Tibial nerve (tissue), 4 donors: ENCODE measurements at regions not wholly inside any gene's neighbourhood (a gene's known extent, or its start where the extent isn't known, plus 50 kb on each side); places are given as distances from the start of the nearest gene placed in this dataset.
"Not testable (repeated sequence)": the region's sequence is repeated elsewhere in the genome, so short reads cannot be mapped to it uniquely, and the experiment has no call there.

Experiments used
- EP300 ChIP-seq, 2 donors: sonication (generic); formaldehyde crosslinking; IDR thresholded peaks; one replicate each; pipeline ENCODE4 v1.6.1; 2017; ENCODE audit warnings: antibody characterized with exemption in 2 of 2, mild to moderate bottlenecking in 1 of 2
- POLR2A ChIP-seq, 2 donors: fragments of 450-650 bp; IDR thresholded peaks; one replicate each; pipeline ENCODE4 v1.6.1; 2017; ENCODE audit warnings: antibody characterized with exemption in 2 of 2, mild to moderate bottlenecking in 2 of 2, moderate library complexity in 2 of 2
- TF ChIP-seq, protein P1 (sequence below), 5 experiments: fragments of 200-600 bp in 3 of 5; fragments of 450-650 bp in 2 of 5; sonication (generic) in 3 of 5; IDR thresholded peaks; one replicate each; pipeline ENCODE4 v1.5.1; 2016 to 2019; ENCODE audit warnings: antibody characterized with exemption in 5 of 5, mild to moderate bottlenecking in 3 of 5, moderate library complexity in 2 of 5

DNA sequence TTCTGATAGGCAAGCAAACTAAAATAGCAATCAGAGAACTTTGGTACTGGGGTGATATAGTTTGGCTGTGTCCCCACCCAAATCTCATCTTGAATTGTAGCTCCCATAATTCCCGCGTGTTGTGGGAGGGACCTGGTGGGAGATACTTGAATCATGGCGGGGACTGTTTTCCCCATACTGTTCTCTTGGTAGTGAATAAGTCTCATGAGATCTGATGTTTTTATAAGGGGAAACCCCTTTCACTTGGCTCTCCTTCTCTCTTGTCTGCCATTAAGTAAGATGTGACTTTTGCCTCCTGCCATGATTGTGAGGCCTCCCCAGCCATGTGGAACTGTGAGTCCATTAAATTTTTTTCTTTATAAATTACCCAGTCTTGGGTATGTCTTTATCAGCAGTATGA lies 62.6 kb upstream of the C1orf53 start:
- TF ChIP-seq, protein P1, sequence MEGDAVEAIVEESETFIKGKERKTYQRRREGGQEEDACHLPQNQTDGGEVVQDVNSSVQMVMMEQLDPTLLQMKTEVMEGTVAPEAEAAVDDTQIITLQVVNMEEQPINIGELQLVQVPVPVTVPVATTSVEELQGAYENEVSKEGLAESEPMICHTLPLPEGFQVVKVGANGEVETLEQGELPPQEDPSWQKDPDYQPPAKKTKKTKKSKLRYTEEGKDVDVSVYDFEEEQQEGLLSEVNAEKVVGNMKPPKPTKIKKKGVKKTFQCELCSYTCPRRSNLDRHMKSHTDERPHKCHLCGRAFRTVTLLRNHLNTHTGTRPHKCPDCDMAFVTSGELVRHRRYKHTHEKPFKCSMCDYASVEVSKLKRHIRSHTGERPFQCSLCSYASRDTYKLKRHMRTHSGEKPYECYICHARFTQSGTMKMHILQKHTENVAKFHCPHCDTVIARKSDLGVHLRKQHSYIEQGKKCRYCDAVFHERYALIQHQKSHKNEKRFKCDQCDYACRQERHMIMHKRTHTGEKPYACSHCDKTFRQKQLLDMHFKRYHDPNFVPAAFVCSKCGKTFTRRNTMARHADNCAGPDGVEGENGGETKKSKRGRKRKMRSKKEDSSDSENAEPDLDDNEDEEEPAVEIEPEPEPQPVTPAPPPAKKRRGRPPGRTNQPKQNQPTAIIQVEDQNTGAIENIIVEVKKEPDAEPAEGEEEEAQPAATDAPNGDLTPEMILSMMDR (IDR thresholded peaks at IDR 0.05), result not testable (repeated sequence)
- not testable (repeated sequence) for TF ChIP-seq POLR2A, EP300 (IDR thresholded peaks at IDR 0.05)
